ENCODE measurements at regions not wholly inside any gene's neighbourhood (a gene's known extent, or its start where the extent isn't known, plus 50 kb on each side); places are given as distances from the start of the nearest gene placed in this dataset.
A peak's percentile ranks its signal among the peaks of the same experiment; 100 is the strongest.

- Histone ChIP-seq H3K79me2 (replicated peaks; ENCODE audit: insufficient read depth) (no peaks in the 10 kb centered on the region), H3K9me2 (ENCODE audit: insufficient read depth) (no peaks in the 10 kb centered on the region), H4K20me1 (replicated peaks; ENCODE audit: insufficient read depth) (no peaks in the 10 kb centered on the region), H3K27ac (ENCODE audit: low read depth) (no peak overlapping the region), H3K36me3 (ENCODE audit: insufficient read depth) (no peaks in the 10 kb centered on the region), H3K27me3 (ENCODE audit: insufficient read depth) (no peaks in the 10 kb centered on the region), H3K4me3 (no peak overlapping the region), H3K4me1 (ENCODE audit: insufficient read depth) (no peaks in the 10 kb centered on the region), H3F3A (replicated peaks; ENCODE audit: low read depth) (no peaks in the 10 kb centered on the region), H2AFZ (peak overlapping the region; percentile 28; the same call in 1 of the 2 replicates), H3K4me2 (no peak overlapping the region)
- TF ChIP-seq ZNF114 (CRISPR knock-in tag; IDR thresholded peaks at IDR 0.05) = no peak
- TF ChIP-seq CTCF (conservative IDR thresholded peaks at IDR 0.05; ENCODE audit: low read depth in 2 of 2) = no peak
- no peak for TF ChIP-seq ZNF331 (CRISPR knock-in tag; IDR thresholded peaks at IDR 0.05; ENCODE audit: low read depth)
- no peak for TF ChIP-seq JUNB (IDR thresholded peaks at IDR 0.05; ENCODE audit: unreplicated experiment)
- no peak for TF ChIP-seq ZNF462 (CRISPR knock-in tag; IDR thresholded peaks at IDR 0.05)
- no peak for TF ChIP-seq POLR2AphosphoS5 (IDR thresholded peaks at IDR 0.05; ENCODE audit: low read depth)
- TF ChIP-seq STAT1 (IDR thresholded peaks at IDR 0.05; ENCODE audit: unreplicated experiment) = no peak
- TF ChIP-seq, protein P1, sequence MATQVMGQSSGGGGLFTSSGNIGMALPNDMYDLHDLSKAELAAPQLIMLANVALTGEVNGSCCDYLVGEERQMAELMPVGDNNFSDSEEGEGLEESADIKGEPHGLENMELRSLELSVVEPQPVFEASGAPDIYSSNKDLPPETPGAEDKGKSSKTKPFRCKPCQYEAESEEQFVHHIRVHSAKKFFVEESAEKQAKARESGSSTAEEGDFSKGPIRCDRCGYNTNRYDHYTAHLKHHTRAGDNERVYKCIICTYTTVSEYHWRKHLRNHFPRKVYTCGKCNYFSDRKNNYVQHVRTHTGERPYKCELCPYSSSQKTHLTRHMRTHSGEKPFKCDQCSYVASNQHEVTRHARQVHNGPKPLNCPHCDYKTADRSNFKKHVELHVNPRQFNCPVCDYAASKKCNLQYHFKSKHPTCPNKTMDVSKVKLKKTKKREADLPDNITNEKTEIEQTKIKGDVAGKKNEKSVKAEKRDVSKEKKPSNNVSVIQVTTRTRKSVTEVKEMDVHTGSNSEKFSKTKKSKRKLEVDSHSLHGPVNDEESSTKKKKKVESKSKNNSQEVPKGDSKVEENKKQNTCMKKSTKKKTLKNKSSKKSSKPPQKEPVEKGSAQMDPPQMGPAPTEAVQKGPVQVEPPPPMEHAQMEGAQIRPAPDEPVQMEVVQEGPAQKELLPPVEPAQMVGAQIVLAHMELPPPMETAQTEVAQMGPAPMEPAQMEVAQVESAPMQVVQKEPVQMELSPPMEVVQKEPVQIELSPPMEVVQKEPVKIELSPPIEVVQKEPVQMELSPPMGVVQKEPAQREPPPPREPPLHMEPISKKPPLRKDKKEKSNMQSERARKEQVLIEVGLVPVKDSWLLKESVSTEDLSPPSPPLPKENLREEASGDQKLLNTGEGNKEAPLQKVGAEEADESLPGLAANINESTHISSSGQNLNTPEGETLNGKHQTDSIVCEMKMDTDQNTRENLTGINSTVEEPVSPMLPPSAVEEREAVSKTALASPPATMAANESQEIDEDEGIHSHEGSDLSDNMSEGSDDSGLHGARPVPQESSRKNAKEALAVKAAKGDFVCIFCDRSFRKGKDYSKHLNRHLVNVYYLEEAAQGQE (IDR thresholded peaks at IDR 0.05; ENCODE audit: unreplicated experiment) = no peak
- no peak for TF ChIP-seq EZH2 (IDR thresholded peaks at IDR 0.05; ENCODE audit: low read depth, unreplicated experiment)
- TF ChIP-seq EZH2phosphoT487 (IDR thresholded peaks at IDR 0.05; ENCODE audit: unreplicated experiment) = no peak
- no peak for TF ChIP-seq CREB1 (CRISPR knock-in tag; IDR thresholded peaks at IDR 0.05; ENCODE audit: low read depth)
- TF ChIP-seq ETS1 (IDR thresholded peaks at IDR 0.05) = no peak
- TF ChIP-seq NANOG (IDR thresholded peaks at IDR 0.05; ENCODE audit: borderline replicate concordance) = no peak
- H3K9me3 Mint-ChIP-seq = no peaks in the 10 kb centered on the region
- H3K27me3 Mint-ChIP-seq (ENCODE audit: insufficient read depth, low read depth, poor library complexity) = peaks cover 2% of the 10 kb centered on the region
- H3K4me3 Mint-ChIP-seq = no peak overlapping the region
- no peaks in the 10 kb centered on the region for H3K4me1 Mint-ChIP-seq
- H3K27ac Mint-ChIP-seq = no peak overlapping the region
- H3K36me3 Mint-ChIP-seq (ENCODE audit: low read depth) = no peaks in the 10 kb centered on the region
- DNase-seq (ENCODE audit: low spot score) (no peak), ATAC-seq (no peak)
Observed at GRCh38 chr5:42876375-42876844, 64.7 kb upstream of the SELENOP start.

Measured in GM23338 (cell line).